IgD-negative memory B cell (primary cell): ENCODE measurements at regions not wholly inside any gene's neighbourhood (a gene's known extent, or its start where the extent isn't known, plus 50 kb on each side); places are given as distances from the start of the nearest gene placed in this dataset.
A peak's percentile ranks its signal among the peaks of the same experiment; 100 is the strongest.

Source experiments
- H3K27ac Mint-ChIP-seq, 3 donors: one replicate each; pipeline ENCODE4 v1.8.0; 2020 to 2022; ENCODE audit warnings: mild to moderate bottlenecking in 3 of 3, mixed read lengths in 3 of 3, moderate library complexity in 1 of 3
- H3K27me3 Mint-ChIP-seq: one replicate; pipeline ENCODE4 v1.8.0; 2021; ENCODE audit warnings: mixed read lengths
- H3K36me3 Mint-ChIP-seq: one replicate; pipeline ENCODE4 v1.8.0; 2020; ENCODE audit warnings: mild to moderate bottlenecking, mixed read lengths
- H3K4me1 Mint-ChIP-seq, 3 donors: one replicate each; pipeline ENCODE4 v1.8.0; 2020 to 2022; ENCODE audit warnings: mixed read lengths in 3 of 3, mild to moderate bottlenecking in 1 of 3
- H3K4me3 Mint-ChIP-seq, 4 donors: one replicate each; pipeline ENCODE4 v1.8.0; 2020 to 2022; ENCODE audit warnings: mild to moderate bottlenecking in 4 of 4, mixed read lengths in 4 of 4, moderate library complexity in 3 of 4
- H3K9me3 Mint-ChIP-seq, 3 donors: one replicate each; pipeline ENCODE4 v1.8.0; 2020 to 2021; ENCODE audit warnings: mixed read lengths in 3 of 3, mild to moderate bottlenecking in 1 of 3

- Mint-ChIP-seq H3K27ac (no peak overlapping the region), H3K4me3 (no peak overlapping the region), H3K27me3 (no peaks in the 10 kb centered on the region), H3K9me3 (peaks cover 0 to 2% (median 1%) of the 10 kb centered on the region in 3 donors), H3K36me3 (no peaks in the 10 kb centered on the region), H3K4me1 (no peaks in the 10 kb centered on the region)
Measured at GRCh38 chr3:165404357-165405027, 208.3 kb upstream of the SLITRK3 start.

GRCh38 chr3:165403666-165404065 lies 207.5 kb upstream of the SLITRK3 start:
- no peaks in the 10 kb centered on the region for H3K4me1 Mint-ChIP-seq
- no peaks in the 10 kb centered on the region for H3K27me3 Mint-ChIP-seq
- no peak overlapping the region for H3K27ac Mint-ChIP-seq
- H3K9me3 Mint-ChIP-seq, result peaks cover 0 to 2% (median 1%) of the 10 kb centered on the region in 3 donors
- no peak overlapping the region for H3K4me3 Mint-ChIP-seq
- H3K36me3 Mint-ChIP-seq, result no peaks in the 10 kb centered on the region

- H3K27ac Mint-ChIP-seq, result no peak overlapping the region
- H3K4me1 Mint-ChIP-seq, result no peaks in the 10 kb centered on the region
- no peak overlapping the region for H3K4me3 Mint-ChIP-seq
- no peaks in the 10 kb centered on the region for H3K36me3 Mint-ChIP-seq
- peaks cover 0 to 4% (median 4%) of the 10 kb centered on the region in 3 donors for H3K9me3 Mint-ChIP-seq
- no peaks in the 10 kb centered on the region for H3K27me3 Mint-ChIP-seq
Measured at GRCh38 chr3:165395188-165395587, 199.0 kb upstream of the SLITRK3 start.

GRCh38 chr3:165393461-165393860 lies 197.3 kb upstream of the SLITRK3 start:
- H3K27me3 Mint-ChIP-seq, result no peaks in the 10 kb centered on the region
- H3K27ac Mint-ChIP-seq, result no peak overlapping the region
- H3K9me3 Mint-ChIP-seq, result peaks cover 0 to 4% (median 4%) of the 10 kb centered on the region in 3 donors
- no peaks in the 10 kb centered on the region for H3K4me1 Mint-ChIP-seq
- no peak overlapping the region for H3K4me3 Mint-ChIP-seq
- no peaks in the 10 kb centered on the region for H3K36me3 Mint-ChIP-seq

GRCh38 chr3:165390166-165390565 lies 194.0 kb upstream of the SLITRK3 start:
- H3K27me3 Mint-ChIP-seq, result no peaks in the 10 kb centered on the region
- H3K9me3 Mint-ChIP-seq, result peaks cover 0 to 4% (median 0%) of the 10 kb centered on the region in 3 donors
- H3K27ac Mint-ChIP-seq, result no peak overlapping the region
- no peaks in the 10 kb centered on the region for H3K4me1 Mint-ChIP-seq
- H3K36me3 Mint-ChIP-seq, result no peaks in the 10 kb centered on the region
- H3K4me3 Mint-ChIP-seq, result no peak overlapping the region

GRCh38 chr3:165389653-165390052 lies 193.5 kb upstream of the SLITRK3 start:
- H3K27me3 Mint-ChIP-seq, result no peaks in the 10 kb centered on the region
- H3K4me1 Mint-ChIP-seq, result no peaks in the 10 kb centered on the region
- no peak overlapping the region for H3K27ac Mint-ChIP-seq
- H3K9me3 Mint-ChIP-seq, result peaks cover 0 to 4% (median 0%) of the 10 kb centered on the region in 3 donors
- H3K4me3 Mint-ChIP-seq, result no peak overlapping the region
- H3K36me3 Mint-ChIP-seq, result no peaks in the 10 kb centered on the region

- H3K36me3 Mint-ChIP-seq, result no peaks in the 10 kb centered on the region
Measured at GRCh38 chr3:165389064-165389463, 192.9 kb upstream of the SLITRK3 start.

DNA sequence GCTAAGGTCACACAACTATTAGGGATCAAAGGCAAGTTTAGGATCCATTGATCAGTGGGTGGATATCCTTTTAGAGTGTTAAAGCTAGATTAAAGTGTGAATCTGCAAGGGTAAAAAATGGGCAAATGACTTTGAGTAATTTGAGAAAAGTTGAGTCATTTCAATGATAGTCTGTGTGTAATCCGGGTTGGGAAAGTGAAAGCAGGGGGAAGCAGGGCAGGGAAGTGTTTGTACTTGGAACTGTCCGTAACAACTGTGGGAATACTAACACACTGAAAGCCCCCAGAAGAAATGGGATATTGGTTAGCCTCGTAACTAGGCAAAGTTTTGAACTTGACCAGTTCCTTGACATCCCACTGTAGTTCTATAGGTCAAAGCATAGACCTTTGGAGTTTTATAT lies 187.2 kb upstream of the SLITRK3 start:
- peaks cover 2 to 7% (median 4%) of the 10 kb centered on the region in 3 donors for H3K9me3 Mint-ChIP-seq
- no peaks in the 10 kb centered on the region for H3K4me1 Mint-ChIP-seq
- H3K36me3 Mint-ChIP-seq, result no peaks in the 10 kb centered on the region
- H3K27ac Mint-ChIP-seq, result peak overlapping the region in 1 of 3 donors; percentile 41
- H3K27me3 Mint-ChIP-seq, result no peaks in the 10 kb centered on the region
- no peak overlapping the region for H3K4me3 Mint-ChIP-seq

More at GRCh38 chr3:165389064-165389463, 192.9 kb upstream of the SLITRK3 start:
- Mint-ChIP-seq H3K4me3 (no peak overlapping the region), H3K9me3 (peaks cover 0 to 4% (median under 1%) of the 10 kb centered on the region in 3 donors), H3K27ac (no peak overlapping the region), H3K27me3 (no peaks in the 10 kb centered on the region), H3K4me1 (no peaks in the 10 kb centered on the region)

- Mint-ChIP-seq H3K36me3 (no peaks in the 10 kb centered on the region), H3K4me3 (no peak overlapping the region), H3K4me1 (no peaks in the 10 kb centered on the region), H3K27me3 (no peaks in the 10 kb centered on the region), H3K27ac (no peak overlapping the region), H3K9me3 (peaks cover 0 to 7% (median 2%) of the 10 kb centered on the region in 3 donors)
Measured at GRCh38 chr3:165382672-165383071, 186.5 kb upstream of the SLITRK3 start.

DNA sequence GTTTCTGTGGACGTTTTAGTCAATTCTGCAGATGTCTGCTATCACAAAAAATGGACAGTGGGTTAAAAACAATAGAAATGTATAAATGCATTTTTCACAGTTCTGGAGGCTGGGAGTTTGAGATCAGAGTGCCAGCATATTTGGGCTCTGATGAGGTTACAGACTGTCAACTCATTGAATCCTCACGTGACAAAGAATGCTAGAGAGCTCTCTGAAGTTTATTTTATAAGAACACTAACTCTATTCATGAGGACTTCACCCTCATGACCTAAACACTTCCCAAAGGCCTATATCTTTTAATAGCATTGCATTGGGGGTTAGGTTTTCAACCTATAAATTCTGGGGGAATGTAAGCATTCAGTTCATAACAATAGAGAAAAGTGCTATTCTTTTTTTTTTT lies 182.6 kb upstream of the SLITRK3 start:
- Mint-ChIP-seq H3K27me3 (no peaks in the 10 kb centered on the region), H3K27ac (no peak overlapping the region), H3K36me3 (no peaks in the 10 kb centered on the region), H3K9me3 (peaks cover 0 to 4% (median 2%) of the 10 kb centered on the region in 3 donors), H3K4me3 (no peak overlapping the region), H3K4me1 (no peaks in the 10 kb centered on the region)

DNA sequence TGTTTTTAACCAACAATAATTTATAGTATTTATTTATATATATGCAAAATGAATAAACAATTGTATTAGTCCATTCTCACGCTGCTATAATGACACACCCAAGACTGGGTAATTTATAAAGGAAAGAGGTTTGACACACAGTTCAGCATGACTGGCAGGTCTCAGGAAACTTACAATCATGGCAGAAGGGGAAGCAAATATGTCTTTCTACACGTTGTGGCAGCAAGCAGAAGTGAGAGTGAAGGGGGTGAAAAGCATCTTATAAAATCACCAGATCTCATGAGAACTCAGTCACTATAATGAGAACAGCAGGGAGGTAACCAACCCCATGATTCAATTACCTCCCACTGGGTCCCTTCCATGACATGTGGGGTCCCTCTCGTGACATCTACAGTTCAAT lies 162.8 kb upstream of the SLITRK3 start:
- peaks cover 3 to 8% (median 3%) of the 10 kb centered on the region in 3 donors for H3K9me3 Mint-ChIP-seq
- H3K4me1 Mint-ChIP-seq, result no peaks in the 10 kb centered on the region
- H3K4me3 Mint-ChIP-seq, result no peak overlapping the region
- H3K27me3 Mint-ChIP-seq, result no peaks in the 10 kb centered on the region
- H3K36me3 Mint-ChIP-seq, result peaks cover 1% of the 10 kb centered on the region
- no peak overlapping the region for H3K27ac Mint-ChIP-seq

GRCh38 chr3:165355316-165355715 lies 159.1 kb upstream of the SLITRK3 start:
- no peaks in the 10 kb centered on the region for H3K4me1 Mint-ChIP-seq
- no peaks in the 10 kb centered on the region for H3K36me3 Mint-ChIP-seq
- H3K27ac Mint-ChIP-seq, result peak overlapping the region in 1 of 3 donors; percentile 6
- no peaks in the 10 kb centered on the region for H3K27me3 Mint-ChIP-seq
- H3K9me3 Mint-ChIP-seq, result peaks cover 3 to 6% (median 3%) of the 10 kb centered on the region in 3 donors
- no peak overlapping the region for H3K4me3 Mint-ChIP-seq

DNA sequence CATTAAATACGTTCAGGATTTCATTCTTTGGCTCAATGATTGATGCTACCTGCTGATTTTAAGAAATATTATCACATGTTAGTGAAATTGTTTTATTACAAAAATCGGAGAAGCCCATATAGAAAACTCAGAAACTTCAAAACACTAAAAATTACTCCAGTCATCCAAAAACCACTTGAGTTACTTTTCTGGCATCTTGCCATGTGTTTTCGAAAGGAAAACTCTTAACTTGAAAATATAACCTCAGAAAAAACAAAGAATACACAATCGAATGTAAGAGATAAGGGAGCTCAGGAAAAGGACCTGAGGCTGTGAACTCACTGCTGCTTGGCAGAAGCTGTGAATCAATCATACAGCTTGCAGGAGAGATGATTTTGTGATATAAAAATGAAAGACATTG lies 151.3 kb upstream of the SLITRK3 start:
- Mint-ChIP-seq H3K27ac (no peak overlapping the region), H3K9me3 (peaks cover 0 to 7% (median 2%) of the 10 kb centered on the region in 3 donors), H3K4me3 (no peak overlapping the region), H3K36me3 (no peaks in the 10 kb centered on the region), H3K27me3 (no peaks in the 10 kb centered on the region), H3K4me1 (peaks cover 0 to 3% (median 0%) of the 10 kb centered on the region in 3 donors)

DNA sequence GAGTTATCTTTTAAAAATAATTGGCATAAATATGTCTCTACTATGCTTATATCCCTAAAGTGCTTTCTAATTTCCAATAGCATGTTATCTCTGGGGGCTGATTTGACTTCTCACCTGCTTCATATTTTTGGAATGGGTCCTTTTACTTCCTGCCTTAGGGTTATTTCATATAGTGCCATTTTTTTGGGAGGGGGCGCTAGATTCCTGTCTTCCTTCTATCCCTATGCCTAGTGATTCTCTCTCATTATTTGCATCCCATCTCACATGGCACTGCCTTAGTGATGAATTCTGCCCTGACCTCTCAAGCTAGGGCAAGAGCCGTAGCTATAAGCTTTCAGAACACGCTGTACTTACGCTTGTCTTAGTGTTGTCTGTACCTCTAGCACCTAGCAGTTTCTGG lies 150.3 kb upstream of the SLITRK3 start:
- no peaks in the 10 kb centered on the region for H3K36me3 Mint-ChIP-seq
- H3K27ac Mint-ChIP-seq, result no peak overlapping the region
- H3K4me3 Mint-ChIP-seq, result no peak overlapping the region
- no peaks in the 10 kb centered on the region for H3K27me3 Mint-ChIP-seq
- peaks cover 0 to 3% (median 0%) of the 10 kb centered on the region in 3 donors for H3K4me1 Mint-ChIP-seq
- H3K9me3 Mint-ChIP-seq, result peaks cover 0 to 7% (median 2%) of the 10 kb centered on the region in 3 donors

DNA sequence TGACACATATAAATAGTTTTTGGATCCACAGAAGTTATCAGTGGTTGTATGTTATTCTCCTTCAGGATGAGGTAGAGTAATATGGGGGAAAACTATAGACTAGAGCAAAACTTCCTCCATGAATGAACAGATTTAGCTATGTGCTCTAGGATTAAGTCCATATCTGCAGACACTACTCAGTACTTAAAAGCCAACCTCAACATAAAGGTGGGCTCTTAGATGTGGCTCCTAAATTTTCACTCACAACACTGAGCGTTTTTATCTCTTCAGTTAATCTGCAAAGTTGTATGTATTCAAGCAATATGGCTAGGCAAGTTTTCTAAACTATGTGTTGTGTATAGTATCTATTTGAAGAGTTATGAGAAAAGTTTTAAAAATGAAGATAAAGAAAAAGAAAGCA lies 147.0 kb upstream of the SLITRK3 start:
- no peaks in the 10 kb centered on the region for H3K27me3 Mint-ChIP-seq
- no peak overlapping the region for H3K27ac Mint-ChIP-seq
- peaks cover 0 to 4% (median 0%) of the 10 kb centered on the region in 3 donors for H3K9me3 Mint-ChIP-seq
- H3K36me3 Mint-ChIP-seq, result no peaks in the 10 kb centered on the region
- H3K4me3 Mint-ChIP-seq, result no peak overlapping the region
- peaks cover 0 to 3% (median 0%) of the 10 kb centered on the region in 3 donors for H3K4me1 Mint-ChIP-seq

DNA sequence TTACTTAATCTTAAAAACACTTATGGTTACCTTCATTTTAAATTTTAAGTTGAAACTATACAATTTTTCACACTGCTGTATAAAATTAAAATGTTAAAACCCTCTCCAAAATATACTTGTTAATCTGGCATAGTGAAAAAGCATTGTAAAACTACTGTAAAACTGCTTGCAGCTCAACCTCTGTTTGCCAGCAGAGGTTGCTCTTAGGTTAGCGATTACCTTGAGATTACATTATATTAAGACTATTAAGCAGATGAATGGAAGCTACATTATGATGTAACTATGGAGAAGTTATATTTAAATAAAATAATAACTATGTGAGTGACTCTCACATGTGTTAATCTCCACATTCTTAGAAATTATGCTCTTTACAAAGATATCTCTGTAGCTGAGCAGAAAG lies 143.6 kb upstream of the SLITRK3 start:
- no peaks in the 10 kb centered on the region for H3K36me3 Mint-ChIP-seq
- H3K27me3 Mint-ChIP-seq, result no peaks in the 10 kb centered on the region
- no peak overlapping the region for H3K27ac Mint-ChIP-seq
- H3K4me1 Mint-ChIP-seq, result peaks cover 0 to 1% (median 0%) of the 10 kb centered on the region in 3 donors
- H3K4me3 Mint-ChIP-seq, result no peak overlapping the region
- H3K9me3 Mint-ChIP-seq, result peaks cover 0 to 4% (median 0%) of the 10 kb centered on the region in 3 donors
